ENCODE measurements at regions not wholly inside any gene's neighbourhood (a gene's known extent, or its start where the extent isn't known, plus 50 kb on each side); places are given as distances from the start of the nearest gene placed in this dataset.

DNA sequence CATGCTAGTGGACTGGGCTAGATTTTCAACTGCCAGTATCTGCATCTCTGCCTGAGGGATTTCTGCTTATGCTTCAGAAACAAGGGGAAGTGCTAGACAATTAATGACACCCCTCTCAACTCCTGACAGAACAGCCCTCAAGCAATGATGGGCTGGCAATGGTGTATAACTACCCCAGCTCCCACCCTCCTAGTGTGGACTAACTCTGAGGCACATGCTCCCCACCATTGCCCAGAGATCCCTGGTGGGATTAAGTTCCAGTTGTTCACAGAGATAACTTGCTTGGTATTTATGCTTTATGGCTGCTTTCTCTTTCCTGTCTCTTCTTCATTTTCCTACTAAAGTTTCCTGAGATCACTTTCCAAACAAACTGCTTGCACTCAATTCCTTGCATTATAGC is 113.5 kb downstream of the RPS24 start:
- BruUV-seq (replicated peaks), result no TSS peak
- Histone ChIP-seq H2AFZ (ENCODE audit: low read length) (no peak overlapping the region), H3K9ac (ENCODE audit: low read length) (no peak overlapping the region), H3K27me3 (ENCODE audit: low read length) (peaks cover 94% of the 10 kb centered on the region), H3K79me2 (ENCODE audit: low read length) (no peaks in the 10 kb centered on the region), H4K20me1 (ENCODE audit: low read length) (no peaks in the 10 kb centered on the region), H3K4me1 (ENCODE audit: insufficient read depth, low read length) (no peaks in the 10 kb centered on the region), H3K9me2 (replicated peaks; ENCODE audit: low read length) (no peaks in the 10 kb centered on the region; the same call in 1 of the 2 replicates), H3K36me3 (ENCODE audit: low read depth, low read length) (no peaks in the 10 kb centered on the region), H3K4me2 (ENCODE audit: low read length) (no peak overlapping the region), H3K9me3 (ENCODE audit: low read length) (no peaks in the 10 kb centered on the region), H3F3A (ENCODE audit: low read length, unreplicated experiment) (no peaks in the 10 kb centered on the region), H3K4me3 (ENCODE audit: low read length) (no peak overlapping the region), H3K27ac (ENCODE audit: low read length) (no peak overlapping the region)
- ChIA-PET CTCF (no interaction called here), POLR2A (ENCODE audit: unreplicated experiment) (no interaction called here)
- DNase-seq (no peak), ATAC-seq (no peak)
- intact Hi-C loops (cut with micrococcal nuclease), result no loop called here
- no peak for TF ChIP-seq EZH2 (IDR thresholded peaks at IDR 0.05; ENCODE audit: low read length, unreplicated experiment)
- TF ChIP-seq, protein P1, sequence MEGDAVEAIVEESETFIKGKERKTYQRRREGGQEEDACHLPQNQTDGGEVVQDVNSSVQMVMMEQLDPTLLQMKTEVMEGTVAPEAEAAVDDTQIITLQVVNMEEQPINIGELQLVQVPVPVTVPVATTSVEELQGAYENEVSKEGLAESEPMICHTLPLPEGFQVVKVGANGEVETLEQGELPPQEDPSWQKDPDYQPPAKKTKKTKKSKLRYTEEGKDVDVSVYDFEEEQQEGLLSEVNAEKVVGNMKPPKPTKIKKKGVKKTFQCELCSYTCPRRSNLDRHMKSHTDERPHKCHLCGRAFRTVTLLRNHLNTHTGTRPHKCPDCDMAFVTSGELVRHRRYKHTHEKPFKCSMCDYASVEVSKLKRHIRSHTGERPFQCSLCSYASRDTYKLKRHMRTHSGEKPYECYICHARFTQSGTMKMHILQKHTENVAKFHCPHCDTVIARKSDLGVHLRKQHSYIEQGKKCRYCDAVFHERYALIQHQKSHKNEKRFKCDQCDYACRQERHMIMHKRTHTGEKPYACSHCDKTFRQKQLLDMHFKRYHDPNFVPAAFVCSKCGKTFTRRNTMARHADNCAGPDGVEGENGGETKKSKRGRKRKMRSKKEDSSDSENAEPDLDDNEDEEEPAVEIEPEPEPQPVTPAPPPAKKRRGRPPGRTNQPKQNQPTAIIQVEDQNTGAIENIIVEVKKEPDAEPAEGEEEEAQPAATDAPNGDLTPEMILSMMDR (conservative IDR thresholded peaks at IDR 0.05; ENCODE audit: low read depth, low read length), result no peak
- no peak for TF ChIP-seq EZH2phosphoT487 (IDR thresholded peaks at IDR 0.05; ENCODE audit: borderline replicate concordance, low read length)

DNA sequence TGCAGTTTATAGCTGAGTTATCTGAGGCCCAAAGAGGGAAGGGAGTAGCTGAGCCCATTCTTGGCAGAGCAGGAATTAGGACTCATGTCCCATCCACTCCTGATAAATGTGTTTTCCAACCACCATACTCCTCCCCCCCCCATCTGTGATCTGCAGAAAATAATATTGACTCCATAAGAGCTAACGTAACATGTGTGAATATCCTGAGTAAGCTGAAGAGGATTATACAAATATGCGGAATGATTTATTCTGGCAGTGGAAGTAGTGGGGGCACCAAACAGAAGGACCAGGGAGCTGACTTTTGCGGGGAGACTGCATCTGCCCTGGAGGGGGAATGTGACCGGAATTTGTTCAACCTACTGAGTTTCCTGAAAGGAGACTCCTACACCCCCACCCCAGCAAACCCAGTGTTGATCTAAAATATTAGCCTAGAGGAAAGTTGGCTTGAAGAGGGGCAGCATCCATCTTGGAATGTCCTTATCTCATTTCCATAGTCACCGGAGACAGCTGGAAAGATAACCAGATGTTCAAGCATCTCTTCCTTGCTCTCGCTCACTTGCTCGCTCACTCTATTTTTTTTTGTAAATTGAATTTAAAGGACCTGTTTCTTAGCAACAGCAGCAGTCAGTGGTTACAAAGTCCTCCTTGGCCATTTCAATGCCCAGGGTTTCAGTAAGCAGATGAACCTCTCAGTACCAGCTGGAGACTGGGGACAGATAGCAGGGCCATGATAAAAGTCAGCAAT is 114.7 kb downstream of the RPS24 start:
- intact Hi-C loops (cut with micrococcal nuclease), result no loop called here
- H3K9me2 ChIP-seq (replicated peaks; ENCODE audit: low read length), result no peaks in the 10 kb centered on the region; the same call in 1 of the 2 replicates
- no peak for TF ChIP-seq EZH2 (IDR thresholded peaks at IDR 0.05; ENCODE audit: low read length, unreplicated experiment)
- no peak for TF ChIP-seq EZH2phosphoT487 (IDR thresholded peaks at IDR 0.05; ENCODE audit: borderline replicate concordance, low read length)
- TF ChIP-seq, protein P1 (conservative IDR thresholded peaks at IDR 0.05; ENCODE audit: low read depth, low read length), result no peak
- no peaks in the 10 kb centered on the region for H3K4me1 ChIP-seq (ENCODE audit: insufficient read depth, low read length)
- H3K36me3 ChIP-seq (ENCODE audit: low read depth, low read length), result no peaks in the 10 kb centered on the region
- ChIA-PET POLR2A (ENCODE audit: unreplicated experiment) (no interaction called here), CTCF (interaction anchor here (0.6 kb wide), 1 partner anchor 39 kb away, joined by 4 read pairs; no protein-coding TSS in a partner anchor)
- H3K4me2 ChIP-seq (ENCODE audit: low read length), result no peak overlapping the region
- H3K27me3 ChIP-seq (ENCODE audit: low read length), result peaks cover 95% of the 10 kb centered on the region
- DNase-seq, result no peak
- no peak overlapping the region for H3K4me3 ChIP-seq (ENCODE audit: low read length)
- H3K9me3 ChIP-seq (ENCODE audit: low read length), result no peaks in the 10 kb centered on the region
- no peak overlapping the region for H3K9ac ChIP-seq (ENCODE audit: low read length)
- no TSS peak for BruUV-seq (replicated peaks)
- ATAC-seq, result no peak
- H3K79me2 ChIP-seq (ENCODE audit: low read length), result no peaks in the 10 kb centered on the region
- no peaks in the 10 kb centered on the region for H4K20me1 ChIP-seq (ENCODE audit: low read length)
- H3F3A ChIP-seq (ENCODE audit: low read length, unreplicated experiment), result no peaks in the 10 kb centered on the region
- H3K27ac ChIP-seq (ENCODE audit: low read length), result no peak overlapping the region
- no peak overlapping the region for H2AFZ ChIP-seq (ENCODE audit: low read length)

DNA sequence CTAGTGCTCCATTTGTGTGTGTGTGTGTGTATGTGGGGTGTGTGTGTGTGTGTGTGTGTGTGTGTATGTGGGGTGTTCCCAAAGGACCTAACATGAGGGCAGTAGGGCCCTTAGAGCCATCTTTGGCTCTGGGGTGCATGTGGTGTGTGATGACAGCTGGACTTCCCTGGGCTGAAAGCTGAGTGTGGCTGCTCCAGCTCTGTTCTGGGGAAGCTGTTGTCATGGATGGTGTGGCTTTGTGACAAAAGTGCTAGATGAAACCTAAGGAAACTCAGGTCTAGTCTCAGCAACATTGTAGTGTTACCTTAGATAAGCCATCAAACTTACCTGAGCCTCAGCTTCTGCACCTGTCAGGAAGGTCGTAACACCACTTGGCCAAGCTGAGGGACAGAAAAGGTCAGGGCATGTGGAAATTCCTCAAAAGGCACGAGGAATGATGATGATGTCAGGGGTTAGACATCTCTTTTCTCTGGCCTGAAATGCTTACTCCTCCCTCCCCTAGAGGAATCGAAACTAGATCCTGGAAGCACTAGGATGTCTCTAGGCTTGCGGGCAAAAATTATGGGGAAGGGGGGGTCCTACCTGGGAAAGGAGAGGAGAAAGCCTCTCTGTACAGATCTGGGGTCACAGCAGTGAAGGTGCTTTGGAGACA is 115.4 kb downstream of the RPS24 start:
- ATAC-seq (no peak), DNase-seq (no peak)

More for the DNA sequence above, 115.4 kb downstream of the RPS24 start:
- no peak overlapping the region for H3K4me3 ChIP-seq (ENCODE audit: low read length)
- H3K9ac ChIP-seq (ENCODE audit: low read length), result no peak overlapping the region
- no peaks in the 10 kb centered on the region for H3K36me3 ChIP-seq (ENCODE audit: low read depth, low read length)
- intact Hi-C loops (cut with micrococcal nuclease), result no loop called here
- no peaks in the 10 kb centered on the region for H3K79me2 ChIP-seq (ENCODE audit: low read length)
- H3K9me3 ChIP-seq (ENCODE audit: low read length), result no peaks in the 10 kb centered on the region
- no peaks in the 10 kb centered on the region for H4K20me1 ChIP-seq (ENCODE audit: low read length)
- peaks cover 89% of the 10 kb centered on the region for H3K27me3 ChIP-seq (ENCODE audit: low read length)
- ChIA-PET POLR2A (ENCODE audit: unreplicated experiment) (no interaction called here), CTCF (no interaction called here)
- no peak overlapping the region for H3K27ac ChIP-seq (ENCODE audit: low read length)
- no peak overlapping the region for H2AFZ ChIP-seq (ENCODE audit: low read length)
- H3K4me2 ChIP-seq (ENCODE audit: low read length), result no peak overlapping the region
- no TSS peak for BruUV-seq (replicated peaks)
- no peaks in the 10 kb centered on the region for H3F3A ChIP-seq (ENCODE audit: low read length, unreplicated experiment)
- TF ChIP-seq EZH2phosphoT487 (IDR thresholded peaks at IDR 0.05; ENCODE audit: borderline replicate concordance, low read length) (no peak), EZH2 (IDR thresholded peaks at IDR 0.05; ENCODE audit: low read length, unreplicated experiment) (no peak)
- TF ChIP-seq, protein P1 (conservative IDR thresholded peaks at IDR 0.05; ENCODE audit: low read depth, low read length), result no peak
- H3K9me2 ChIP-seq (replicated peaks; ENCODE audit: low read length), result peaks cover under 1% of the 10 kb centered on the region; the same call in 1 of the 2 replicates
- no peaks in the 10 kb centered on the region for H3K4me1 ChIP-seq (ENCODE audit: insufficient read depth, low read length)

Data from PC-3 (cell line).